HG03378 (cell line): ENCODE measurements at regions not wholly inside any gene's neighbourhood (a gene's known extent, or its start where the extent isn't known, plus 50 kb on each side); places are given as distances from the start of the nearest gene placed in this dataset.

ENCODE experiments used
- ATAC-seq: cut with Tn5 transposase; IDR thresholded peaks from one replicate; pipeline ENCODE4 v1.9.1; 2021; ENCODE audit warnings: mild to moderate bottlenecking, moderate library complexity; ENCODE audit not compliant: unreplicated experiment

DNA sequence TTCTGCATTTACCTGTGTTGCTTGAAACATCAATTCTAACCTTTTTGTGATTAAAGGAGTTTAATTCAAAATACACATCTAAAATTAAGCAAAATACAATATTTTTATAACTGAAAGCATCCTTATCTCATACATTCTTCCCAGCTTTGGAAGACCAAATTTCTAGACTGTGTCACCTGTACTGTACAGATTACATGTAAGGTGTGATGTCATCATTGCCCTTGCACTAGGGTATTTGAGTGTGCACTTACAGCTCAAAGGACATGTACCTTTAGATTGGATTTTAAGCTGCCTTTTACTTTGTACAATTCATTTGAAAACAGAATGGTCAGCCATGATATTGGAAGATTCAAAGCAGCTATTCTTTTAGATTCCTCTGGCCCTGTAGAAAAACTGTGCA lies 932.8 kb upstream of the POU3F3 start:
- ATAC-seq: no peak

DNA sequence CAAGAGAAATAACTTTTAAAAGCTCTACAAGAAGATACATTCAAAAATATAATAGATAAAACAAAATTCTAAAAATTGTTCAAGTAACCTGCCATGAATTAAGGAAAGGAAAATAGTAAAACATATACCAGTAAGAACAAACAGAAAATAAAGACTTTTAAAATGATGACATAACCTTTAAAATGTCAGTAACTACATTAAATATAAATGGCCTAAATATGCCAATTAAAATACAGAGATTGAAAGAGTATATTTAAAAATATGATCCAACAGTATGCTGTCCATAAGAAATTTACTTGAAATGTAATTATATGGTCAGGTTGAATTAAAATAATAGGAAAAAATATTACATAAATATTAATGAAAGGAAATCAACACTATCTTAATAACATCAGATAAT lies 911.7 kb upstream of the POU3F3 start:
- no peak for ATAC-seq

DNA sequence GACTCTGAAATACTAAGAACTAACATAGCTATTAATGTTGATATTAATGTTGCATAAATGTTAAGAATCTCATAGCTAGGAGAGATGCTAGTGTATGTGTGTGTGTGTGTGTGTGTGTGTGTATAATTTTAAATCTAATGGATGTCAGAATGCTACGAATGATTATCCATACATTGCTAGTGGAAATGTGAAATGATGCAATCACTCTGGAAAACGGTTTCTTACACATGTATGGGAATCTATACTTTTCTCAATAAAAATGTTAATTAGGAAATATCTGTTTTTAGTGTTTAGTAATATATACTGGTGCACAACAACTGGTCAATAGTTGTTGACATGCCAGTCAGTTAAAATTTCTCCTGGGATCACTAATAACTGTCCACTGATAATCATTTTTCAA lies 908.8 kb upstream of the POU3F3 start:
- ATAC-seq: no peak

DNA sequence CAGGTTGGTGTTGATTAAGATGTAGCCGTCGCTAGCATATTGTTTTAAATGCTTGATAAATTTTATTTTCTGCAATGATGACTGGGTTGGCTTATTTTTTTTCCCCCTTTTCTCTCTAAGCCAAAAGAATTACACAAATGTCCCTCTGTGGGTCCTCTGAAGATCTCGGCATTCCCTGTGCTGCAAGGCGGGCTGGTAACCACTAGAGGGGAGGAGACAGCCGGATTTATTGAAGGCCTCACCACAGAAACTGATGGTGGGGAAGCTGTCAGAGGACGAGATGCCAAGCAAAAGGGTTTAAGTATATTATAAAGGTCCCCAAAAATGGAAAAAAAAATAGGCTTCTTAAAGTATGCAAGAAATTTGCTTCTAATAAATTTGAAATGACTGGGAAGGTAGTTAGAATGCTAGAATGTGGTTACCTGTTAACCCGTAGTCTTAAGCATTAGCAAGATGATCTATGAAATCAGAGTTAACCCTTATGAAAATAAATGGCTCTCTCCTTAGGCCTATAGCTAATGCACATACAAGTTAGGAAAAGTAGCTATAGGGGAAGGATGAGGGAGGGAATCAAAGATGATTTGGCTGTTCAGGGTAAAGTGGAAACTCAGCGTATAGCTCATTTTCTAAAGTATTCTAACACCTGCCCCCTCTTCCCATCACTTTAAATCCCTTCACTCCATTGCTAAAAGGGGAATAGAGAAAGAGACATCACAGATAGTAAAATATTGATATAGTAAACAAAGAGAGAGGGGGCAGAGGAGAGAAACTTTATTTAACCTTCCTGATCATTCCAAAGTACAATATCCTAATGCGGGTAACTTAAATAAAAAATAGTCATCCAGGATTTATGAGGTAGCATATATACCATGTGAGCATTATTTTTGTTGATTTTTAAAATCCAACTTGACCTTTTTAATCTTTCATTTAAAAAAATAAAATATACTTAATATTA lies 894.5 kb upstream of the POU3F3 start:
- ATAC-seq: no peak

DNA sequence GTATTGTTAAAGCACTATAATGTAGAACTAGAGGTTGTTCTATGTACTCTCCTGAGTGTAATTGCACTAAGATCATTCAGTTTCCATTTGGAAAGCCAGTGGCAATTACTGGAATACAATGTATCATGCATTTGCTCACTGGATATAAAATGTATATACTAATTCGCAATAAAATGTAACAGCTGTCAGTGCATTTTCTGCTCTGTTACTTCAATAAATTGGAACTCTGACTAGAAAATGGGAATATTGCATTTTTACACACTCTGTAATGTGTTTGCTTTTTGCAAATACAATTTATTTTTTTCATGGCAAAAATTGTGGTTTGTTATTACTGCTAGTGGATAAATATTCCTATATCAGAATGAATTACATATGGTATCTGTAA lies 893.8 kb upstream of the POU3F3 start:
- no peak for ATAC-seq

DNA sequence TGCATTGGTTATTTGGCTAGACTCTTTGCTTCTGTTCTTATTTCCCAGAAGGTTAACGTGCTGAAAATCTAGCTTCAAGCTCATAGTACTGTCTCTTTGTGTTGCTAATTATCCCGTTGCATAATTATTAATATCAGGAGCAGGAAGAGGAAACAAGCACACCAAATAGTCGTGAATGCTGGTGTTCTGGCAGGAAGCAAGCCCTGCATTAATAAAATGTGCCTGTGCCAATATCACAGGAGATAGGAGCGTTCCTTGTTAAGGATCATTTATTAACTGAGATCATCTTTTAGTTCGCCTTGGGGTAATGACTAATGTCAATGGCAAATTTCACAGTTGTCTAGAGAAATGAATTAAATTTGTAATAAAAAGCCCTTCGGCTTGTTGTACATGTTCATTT lies 893.0 kb upstream of the POU3F3 start:
- ATAC-seq: no peak

DNA sequence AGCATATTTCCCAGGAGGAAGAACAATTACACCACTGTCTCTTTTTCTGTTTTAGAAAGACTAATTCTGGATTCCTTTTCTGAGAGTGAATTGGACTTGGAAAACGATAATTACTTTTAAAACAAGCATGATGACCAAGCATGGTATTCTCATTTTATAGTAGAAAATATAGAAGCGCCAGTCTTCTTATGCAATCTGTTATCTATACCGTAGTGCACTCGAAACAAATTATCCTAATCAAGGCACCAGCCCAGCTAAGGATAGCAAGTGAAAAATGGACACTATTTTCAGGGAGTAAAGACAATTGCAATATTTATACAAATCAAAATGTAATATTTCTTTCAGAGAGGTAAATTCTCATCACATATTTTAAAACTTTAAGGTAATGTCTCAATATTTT lies 892.1 kb upstream of the POU3F3 start:
- no peak for ATAC-seq

DNA sequence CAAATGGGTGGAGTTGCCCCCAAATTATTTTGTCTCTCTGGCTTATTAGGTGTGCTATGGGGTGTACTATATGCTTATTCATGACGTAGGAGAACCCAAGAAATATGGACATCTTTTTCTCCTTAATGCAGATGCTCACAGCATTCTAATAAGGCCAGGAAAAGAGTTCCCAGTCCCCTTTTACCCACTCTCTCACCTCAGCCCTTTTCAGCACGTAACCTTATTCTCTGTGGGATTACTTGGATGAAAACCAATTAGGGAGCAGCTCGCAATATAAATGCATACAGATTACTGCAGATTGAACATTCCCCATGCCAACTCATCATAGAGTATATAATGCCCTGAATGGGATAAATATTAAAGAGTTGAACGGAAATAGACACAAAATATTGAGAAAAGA lies 891.2 kb upstream of the POU3F3 start:
- ATAC-seq: no peak

DNA sequence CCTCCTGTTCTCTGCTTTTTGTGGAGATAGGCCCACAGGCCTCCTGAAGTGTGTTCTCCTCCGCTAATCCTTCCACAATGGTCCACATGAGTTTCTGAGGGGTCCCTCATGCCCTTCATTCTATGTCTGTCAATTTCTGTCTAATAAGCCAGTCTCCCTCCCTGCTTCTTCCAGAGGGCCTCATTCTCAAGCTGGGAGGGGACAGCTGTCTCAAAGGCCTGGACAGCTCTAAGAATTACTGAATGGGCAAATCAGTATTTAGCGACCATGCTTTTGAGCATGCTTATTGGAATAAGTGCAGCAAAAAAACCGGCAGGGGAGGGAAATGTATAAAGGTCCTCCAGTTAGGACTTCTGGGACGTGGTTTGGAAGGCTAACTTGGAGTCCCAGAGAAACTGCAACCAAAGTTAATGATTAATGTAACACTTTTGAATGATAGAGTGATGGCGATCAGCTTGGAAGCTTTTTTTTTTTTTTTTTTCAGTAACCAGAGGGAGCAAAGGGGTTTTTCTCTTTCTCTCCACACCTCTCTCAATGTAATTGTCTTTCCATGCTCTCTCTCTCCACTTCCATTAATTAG lies 890.7 kb upstream of the POU3F3 start:
- no peak for ATAC-seq

DNA sequence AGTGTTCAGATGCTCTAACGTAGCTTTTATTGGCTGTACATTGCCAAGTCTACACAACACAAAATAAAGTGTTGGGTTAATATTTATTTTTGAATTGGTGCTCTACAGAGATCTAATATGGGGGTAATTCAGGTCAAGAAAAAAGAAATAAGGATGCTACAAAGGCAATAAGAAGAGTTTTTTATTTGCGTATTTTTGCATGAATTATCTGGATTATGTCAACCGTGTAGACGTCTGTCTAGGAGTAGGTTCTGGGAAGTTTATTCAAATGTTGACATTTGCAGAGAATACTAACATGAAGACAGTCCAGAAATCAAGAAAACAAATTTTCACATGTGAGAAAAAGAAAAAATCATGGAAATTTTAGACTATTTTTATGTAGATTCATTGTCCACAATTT lies 876.7 kb upstream of the POU3F3 start:
- no peak for ATAC-seq

DNA sequence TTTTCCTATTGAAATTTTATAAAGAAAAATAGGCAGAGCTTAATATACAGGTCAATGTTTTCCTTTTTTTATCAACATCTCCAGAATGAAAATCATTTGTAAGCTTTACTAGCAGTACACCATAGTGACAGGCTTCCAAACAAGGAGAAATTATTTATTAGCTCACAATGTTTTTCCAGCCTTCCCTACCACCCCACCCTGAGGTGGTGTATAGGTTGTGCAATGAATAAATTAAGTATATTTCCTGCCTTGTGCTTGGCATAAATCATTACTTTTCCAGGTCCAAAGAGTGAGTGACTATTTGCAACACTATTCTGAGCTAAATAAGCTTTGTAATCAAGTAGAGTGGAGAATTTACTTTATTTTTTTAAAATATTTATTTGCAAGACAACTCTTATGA lies 876.2 kb upstream of the POU3F3 start:
- no peak for ATAC-seq

DNA sequence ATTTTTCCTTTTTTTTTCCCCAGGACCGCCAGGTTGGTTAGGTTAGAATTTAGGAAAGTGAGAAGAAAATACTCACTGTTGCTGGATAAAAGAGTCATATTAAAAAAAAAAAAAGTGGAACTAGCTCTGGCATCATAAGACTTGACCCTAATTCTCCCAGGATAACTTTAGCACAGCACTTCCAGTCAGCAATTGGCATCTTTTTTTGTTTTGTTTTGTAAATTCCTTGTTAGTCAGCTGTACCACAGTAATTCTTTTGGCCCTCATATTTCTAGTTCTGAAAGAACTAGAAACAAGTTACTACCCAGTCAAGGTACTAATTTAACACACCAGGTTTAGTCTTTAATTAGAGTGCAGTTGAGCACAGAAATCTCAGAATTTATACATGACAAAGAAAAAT lies 873.5 kb upstream of the POU3F3 start:
- ATAC-seq: no peak

DNA sequence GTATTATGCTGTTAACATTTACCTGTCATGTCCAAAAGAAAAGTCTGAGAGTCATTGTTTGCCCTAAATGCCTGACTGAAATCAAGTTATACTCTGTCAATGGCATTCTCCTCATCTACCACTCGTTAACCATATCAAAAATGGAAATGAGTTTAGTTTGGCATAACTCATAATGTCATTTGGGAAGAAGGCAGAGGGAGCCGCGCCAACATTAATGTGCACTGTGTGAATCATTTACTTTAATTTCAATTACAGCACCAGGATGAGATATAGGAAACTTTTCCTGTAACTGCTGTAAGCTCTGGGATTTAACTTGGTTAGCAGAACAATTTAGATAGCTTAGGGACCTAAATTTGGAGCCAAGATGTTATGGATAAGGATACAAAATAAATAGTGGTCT lies 871.2 kb upstream of the POU3F3 start:
- no peak for ATAC-seq

DNA sequence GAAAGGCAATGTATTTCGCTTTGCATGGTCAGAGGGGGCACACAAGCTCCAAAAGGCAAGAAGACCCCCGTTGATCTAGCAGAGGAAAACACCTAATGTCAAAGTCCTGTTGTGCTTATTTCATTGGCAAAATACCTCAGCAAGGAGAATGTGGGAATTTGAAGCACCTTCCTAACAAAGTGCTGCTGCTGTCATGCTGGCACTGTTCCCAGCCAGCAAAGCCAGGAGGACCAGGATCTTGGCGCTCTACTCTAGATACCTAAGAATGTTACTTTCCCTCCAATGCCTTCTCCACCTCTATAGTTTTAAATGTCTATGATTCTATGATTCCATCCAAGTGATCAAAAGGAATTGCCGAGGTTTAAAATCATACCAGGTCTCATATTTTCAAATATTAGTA lies 867.9 kb upstream of the POU3F3 start:
- ATAC-seq: no peak

DNA sequence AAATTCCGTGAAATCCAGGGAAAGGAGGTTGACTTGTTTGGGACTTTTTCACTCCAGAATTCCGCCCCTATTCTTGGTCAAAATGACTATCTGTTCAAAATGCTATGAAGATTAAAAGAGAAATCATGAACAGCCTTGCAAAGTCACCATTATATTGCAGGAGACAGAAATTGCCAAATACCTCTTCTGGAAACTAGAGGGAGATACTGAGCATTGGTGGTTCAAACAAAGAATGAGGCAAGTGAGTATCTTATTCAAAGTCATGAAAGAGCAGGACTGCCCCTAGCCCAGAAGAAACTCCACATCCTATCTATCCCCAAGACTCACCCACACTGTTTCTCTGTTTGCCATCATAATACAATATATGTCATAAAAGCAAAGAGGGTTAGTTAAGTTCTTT lies 862.3 kb upstream of the POU3F3 start:
- ATAC-seq: no peak

DNA sequence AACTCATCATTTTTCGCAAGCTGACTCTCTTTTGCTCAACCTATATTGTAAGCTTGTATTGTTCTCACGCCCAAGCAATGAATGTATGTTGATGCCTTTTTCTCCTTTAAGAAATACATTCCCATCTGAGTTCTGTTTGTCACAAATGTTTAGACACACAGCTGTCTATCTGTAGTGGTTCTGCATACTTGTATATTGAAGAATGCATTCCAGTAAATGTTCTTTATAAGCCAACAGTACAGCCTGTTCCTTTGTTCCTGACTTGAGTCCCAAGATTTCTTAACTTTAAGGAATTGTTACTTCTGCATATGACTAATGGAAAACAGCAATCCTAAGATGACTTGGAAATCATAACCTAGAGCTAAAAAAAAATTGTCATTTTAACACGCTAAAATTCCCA lies 849.1 kb upstream of the POU3F3 start:
- ATAC-seq: no peak

DNA sequence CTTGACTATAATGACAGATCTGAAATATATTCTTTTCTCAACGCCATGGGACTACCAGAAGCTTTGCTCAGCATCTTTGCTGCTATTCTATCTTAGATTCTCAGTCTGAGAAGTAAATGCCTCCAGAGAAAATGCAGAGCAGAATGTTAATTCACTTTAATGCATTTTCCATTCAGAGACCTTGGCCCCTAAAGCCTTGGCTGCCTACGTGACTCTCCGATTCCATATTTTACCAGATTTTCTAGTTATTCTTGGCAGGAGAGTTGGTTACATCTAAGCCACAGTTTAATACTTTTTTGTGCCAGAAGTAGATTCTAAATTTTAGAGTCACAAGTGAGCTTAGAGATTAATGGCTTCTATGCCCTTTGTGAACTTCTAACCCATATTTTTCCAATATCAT lies 837.1 kb upstream of the POU3F3 start:
- no peak for ATAC-seq

DNA sequence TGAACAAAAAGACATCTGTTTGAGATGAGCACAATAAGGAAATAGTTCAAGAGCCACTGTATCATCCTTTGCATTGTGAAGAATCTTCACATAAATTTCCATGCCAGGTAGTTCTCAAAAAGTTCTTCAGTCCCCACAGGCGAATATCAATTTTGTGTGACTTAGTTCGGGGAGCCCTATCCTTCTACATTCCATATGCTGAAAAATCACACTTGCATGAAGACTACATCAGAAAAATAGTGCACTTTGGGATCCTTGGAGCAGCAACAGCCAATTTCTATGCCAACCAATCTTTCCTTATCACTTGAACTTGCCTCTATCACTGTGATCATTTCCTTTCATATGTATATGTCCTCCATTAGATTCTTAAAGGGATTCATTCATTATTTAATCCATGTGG lies 830.6 kb upstream of the POU3F3 start:
- ATAC-seq: no peak

DNA sequence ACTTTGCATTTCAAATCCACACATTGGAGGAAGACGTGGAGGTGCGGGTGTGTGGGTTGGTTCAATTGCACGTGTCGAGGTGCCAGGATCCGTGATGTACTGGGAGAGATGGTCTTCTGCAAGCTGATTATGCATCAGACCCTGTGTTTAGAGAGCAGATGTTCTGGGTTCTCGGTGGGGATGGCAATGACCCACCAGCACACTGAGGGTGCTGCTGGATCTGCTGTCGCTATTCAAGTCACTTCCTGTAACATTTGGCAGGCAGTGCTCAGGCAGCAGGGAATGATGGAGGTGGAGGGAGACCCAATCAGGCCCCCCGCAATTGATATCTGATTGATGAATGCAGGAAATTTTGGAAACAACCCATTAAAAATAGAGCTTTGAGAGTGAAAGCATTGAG lies 830.1 kb upstream of the POU3F3 start:
- ATAC-seq: no peak

DNA sequence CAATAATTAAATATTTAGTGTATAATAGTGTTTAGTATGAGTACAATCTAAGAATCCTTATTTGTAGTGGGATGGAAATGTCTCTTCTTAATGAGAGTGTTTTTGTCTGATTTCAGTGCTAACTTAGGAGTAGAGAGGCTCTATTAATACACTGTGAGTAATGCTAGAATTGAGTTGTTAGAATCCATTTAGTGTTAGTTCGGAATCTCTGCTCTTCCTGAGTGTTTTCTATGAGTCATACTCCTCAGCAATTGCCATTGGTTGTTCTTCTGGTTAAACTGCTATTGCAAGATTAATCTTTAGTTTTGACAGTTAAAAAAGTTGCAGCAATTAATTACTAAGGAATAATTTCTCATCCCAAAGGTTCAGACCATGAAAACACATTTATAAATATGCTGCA lies 828.6 kb upstream of the POU3F3 start:
- ATAC-seq: no peak

DNA sequence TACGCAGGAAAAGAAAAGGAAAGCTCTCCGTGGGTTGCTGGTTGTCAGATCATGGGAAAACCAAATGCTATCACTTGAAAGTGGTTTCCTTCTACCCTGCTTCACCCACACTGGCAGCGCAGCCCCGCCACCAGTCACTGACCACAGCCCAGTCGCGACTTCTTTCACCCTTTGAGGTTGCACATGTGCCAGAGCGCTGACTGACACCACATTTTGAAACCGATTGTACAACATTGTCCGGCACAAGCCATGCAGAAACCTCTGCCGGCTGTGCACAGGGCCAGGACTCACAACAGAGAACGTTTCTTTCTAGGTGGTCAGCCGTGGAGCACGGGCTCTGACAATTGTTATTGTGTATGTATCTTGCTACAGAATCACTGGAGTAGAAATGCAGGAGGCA lies 827.2 kb upstream of the POU3F3 start:
- no peak for ATAC-seq

DNA sequence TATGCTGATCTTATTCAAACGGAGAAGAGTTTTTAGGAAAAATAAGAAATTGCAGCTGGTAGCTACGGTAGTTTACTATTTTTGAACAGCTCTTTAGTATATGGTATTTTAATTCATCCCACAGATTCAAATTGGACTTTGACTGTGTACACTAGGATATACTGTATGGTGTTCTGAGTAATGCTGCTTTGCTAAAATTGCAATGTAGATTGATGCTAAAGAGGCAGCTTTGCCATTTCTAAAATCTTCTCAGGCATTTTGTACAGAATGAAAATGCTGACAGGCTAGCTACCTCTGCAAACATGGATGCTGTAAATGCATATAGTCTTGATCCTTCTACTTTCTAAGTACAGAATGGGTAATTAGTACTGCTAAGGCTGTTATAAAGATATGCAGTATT lies 826.6 kb upstream of the POU3F3 start:
- ATAC-seq: no peak

DNA sequence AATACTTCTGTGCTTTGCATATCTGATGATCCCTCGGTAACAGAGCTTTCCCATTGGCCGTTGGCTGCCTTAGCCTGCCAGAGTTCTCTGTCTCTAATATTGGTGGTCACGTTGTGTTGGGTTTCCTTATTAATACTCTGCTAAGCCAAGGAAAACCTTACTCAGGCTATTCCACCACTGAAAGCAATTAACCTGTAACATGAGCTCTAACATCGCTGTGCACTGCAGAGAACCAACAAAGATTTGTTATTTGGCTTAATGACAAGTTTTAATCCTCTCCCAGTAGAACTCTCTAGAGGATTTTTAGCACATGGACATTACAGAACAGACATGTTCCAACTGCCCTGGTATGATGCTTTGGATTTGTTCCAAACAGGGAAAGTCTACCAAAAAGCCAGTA lies 825.9 kb upstream of the POU3F3 start:
- no peak for ATAC-seq
